ENCODE measurements at regions not wholly inside any gene's neighbourhood (a gene's known extent, or its start where the extent isn't known, plus 50 kb on each side); places are given as distances from the start of the nearest gene placed in this dataset.

GRCh38 chr9:129291041-129291501, 113.0 kb upstream of the IER5L start:
- TF ChIP-seq, protein P1, sequence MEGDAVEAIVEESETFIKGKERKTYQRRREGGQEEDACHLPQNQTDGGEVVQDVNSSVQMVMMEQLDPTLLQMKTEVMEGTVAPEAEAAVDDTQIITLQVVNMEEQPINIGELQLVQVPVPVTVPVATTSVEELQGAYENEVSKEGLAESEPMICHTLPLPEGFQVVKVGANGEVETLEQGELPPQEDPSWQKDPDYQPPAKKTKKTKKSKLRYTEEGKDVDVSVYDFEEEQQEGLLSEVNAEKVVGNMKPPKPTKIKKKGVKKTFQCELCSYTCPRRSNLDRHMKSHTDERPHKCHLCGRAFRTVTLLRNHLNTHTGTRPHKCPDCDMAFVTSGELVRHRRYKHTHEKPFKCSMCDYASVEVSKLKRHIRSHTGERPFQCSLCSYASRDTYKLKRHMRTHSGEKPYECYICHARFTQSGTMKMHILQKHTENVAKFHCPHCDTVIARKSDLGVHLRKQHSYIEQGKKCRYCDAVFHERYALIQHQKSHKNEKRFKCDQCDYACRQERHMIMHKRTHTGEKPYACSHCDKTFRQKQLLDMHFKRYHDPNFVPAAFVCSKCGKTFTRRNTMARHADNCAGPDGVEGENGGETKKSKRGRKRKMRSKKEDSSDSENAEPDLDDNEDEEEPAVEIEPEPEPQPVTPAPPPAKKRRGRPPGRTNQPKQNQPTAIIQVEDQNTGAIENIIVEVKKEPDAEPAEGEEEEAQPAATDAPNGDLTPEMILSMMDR (IDR thresholded peaks at IDR 0.05; ENCODE audit: low read depth, low read length): no peak
- no peak for TF ChIP-seq EZH2phosphoT487 (IDR thresholded peaks at IDR 0.05; ENCODE audit: low read depth)
